Omental fat pad (tissue), 3 donors: ENCODE measurements at regions not wholly inside any gene's neighbourhood (a gene's known extent, or its start where the extent isn't known, plus 50 kb on each side); places are given as distances from the start of the nearest gene placed in this dataset.
"Not testable (repeated sequence)": the region's sequence is repeated elsewhere in the genome, so short reads cannot be mapped to it uniquely, and the experiment has no call there.

Experiments
- ATAC-seq: fragments of 150-250 bp; one replicate; pipeline ENCODE4 v1.9.1; 2016; ENCODE audit warnings: mild to moderate bottlenecking, moderate library complexity; ENCODE audit not compliant: low FRiP score
- DNase-seq: peaks from one replicate; pipeline ENCODE4 v3.0.0-alpha.2; 2019; ENCODE audit warnings: low spot score
- CTCF ChIP-seq, 3 donors: fragments of 450-650 bp; IDR thresholded peaks; one replicate each; pipeline ENCODE4 v1.5.1; 2016 to 2017; ENCODE audit warnings: antibody characterized with exemption in 3 of 3, mild to moderate bottlenecking in 3 of 3, moderate library complexity in 2 of 3

GRCh38 chr11:116044941-116045340, 540.7 kb upstream of the CADM1 start:
- TF ChIP-seq CTCF (IDR thresholded peaks at IDR 0.05) = no peak
- no peak for ATAC-seq
- DNase-seq = no peak

DNA sequence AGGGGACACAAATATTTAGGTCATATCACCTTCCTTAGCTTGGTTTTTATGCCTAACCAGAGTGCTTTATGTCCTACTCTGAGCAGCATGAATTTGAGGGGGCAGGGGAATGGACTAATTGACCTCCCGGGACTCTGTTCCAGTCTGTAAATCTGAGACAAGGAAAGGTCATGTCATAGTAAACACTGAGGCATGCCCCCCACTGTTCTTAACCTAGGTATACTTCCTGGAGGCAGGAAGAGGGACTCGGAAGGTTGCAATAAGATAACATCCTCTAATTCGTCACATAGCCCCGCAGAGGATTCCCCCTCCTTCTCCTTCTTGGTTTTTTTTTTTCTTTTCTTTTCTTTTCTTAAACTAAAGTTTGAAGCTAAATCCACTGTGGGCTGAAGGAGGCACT, 540.3 kb upstream of the CADM1 start:
- no peak for DNase-seq
- no peak for TF ChIP-seq CTCF (IDR thresholded peaks at IDR 0.05)
- no peak for ATAC-seq

DNA sequence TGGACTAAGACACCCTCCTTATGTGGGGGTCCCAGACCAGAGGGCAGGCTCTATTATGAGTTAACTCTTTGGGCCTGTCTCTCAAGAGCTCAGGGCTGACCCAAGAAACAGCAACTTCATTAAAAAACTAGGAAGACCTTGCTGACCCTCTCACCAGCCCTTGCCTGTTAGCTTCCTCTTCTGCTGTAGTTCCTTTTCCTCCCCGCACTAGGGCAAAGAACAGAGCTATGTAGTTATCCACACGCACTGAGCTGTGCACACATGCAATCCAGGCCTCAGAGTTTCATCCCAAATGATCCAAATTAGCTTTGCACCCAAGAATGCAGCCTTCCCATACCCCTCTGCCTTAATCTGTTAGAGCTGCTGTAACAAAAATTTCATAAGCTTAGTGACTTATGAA, 539.6 kb upstream of the CADM1 start:
- no peak for TF ChIP-seq CTCF (IDR thresholded peaks at IDR 0.05)
- DNase-seq (no peak), ATAC-seq (no peak)

DNA sequence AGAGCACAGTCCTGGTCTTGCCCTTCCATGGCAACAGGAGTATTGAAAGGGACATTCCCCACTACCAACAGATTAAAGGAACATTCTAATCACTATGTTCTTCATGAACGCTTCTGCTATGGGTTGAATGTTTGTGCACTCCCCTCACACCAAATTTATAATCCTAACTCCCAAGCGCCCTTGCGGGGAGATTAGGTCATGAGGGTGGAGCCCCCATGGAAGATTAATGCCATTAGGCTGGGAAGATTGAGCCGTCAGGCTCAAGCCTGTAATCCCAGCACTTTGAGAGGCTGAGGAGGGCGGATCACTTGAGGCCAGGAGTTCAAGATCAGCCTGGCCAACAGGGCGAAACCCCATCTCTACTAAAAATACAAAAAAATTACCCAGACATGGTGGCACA, 538.8 kb upstream of the CADM1 start:
- DNase-seq, ATAC-seq: not testable (repeated sequence)

GRCh38 chr11:116042146-116042545, 537.9 kb upstream of the CADM1 start:
- DNase-seq (no peak), ATAC-seq (no peak)
- TF ChIP-seq CTCF (IDR thresholded peaks at IDR 0.05) = no peak

DNA sequence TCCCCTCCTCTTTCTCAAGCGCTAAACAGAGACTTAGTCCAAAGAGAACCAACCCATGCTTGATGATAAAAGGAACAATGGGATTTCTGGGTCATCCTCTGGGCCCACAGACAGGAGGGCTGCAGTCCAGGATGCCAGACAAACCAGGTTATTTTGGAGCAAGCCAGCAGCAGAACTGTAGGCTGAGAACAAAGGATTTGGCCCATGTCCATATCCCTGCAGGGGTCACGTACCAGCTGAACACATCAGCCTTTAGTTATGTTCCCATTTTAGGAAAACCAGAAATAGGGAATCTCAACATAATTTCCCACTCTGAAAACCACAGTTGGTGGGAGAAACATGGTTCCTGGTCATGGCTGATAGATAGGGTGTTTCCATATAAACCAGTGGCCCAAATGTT, 533.6 kb upstream of the CADM1 start:
- DNase-seq (no peak), ATAC-seq (no peak)
- no peak for TF ChIP-seq CTCF (IDR thresholded peaks at IDR 0.05)

GRCh38 chr11:116035977-116036376, 531.8 kb upstream of the CADM1 start:
- TF ChIP-seq CTCF (IDR thresholded peaks at IDR 0.05) = no peak
- DNase-seq (no peak), ATAC-seq (no peak)

DNA sequence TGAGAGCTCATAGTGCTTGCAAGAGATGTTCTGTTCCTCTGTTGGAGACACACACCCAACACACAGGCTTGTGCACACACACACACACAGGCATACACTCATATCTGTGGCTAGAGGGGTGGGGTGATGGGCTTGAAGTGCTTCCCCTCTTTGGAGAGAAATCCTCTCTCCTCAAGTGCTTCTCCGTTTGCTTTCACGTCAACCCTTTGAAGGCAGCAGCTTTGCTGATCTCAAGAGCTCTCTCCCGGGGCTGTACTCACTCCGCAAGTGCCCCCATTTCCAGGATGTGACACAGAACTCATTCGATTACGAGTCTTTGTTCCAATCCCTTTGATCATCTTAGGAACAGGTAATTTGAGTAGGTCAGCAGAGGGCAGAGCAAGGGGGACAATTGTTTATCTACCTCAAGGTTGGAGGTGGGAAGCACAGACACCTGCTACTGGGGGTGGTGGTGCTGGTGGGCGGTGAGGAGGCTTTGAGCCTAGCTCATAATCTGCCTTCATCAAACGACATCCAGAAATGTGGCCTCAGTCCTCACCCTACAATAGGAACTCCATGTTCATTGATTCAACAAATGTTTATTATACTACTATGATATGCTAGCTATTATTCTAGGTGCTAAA, 529.8 kb upstream of the CADM1 start:
- ATAC-seq = no peak
- no peak for DNase-seq
- TF ChIP-seq CTCF (IDR thresholded peaks at IDR 0.05) = no peak
